ENCODE measurements at regions not wholly inside any gene's neighbourhood (a gene's known extent, or its start where the extent isn't known, plus 50 kb on each side); places are given as distances from the start of the nearest gene placed in this dataset.

- TF ChIP-seq POLR2AphosphoS5 (IDR thresholded peaks at IDR 0.05) (no peak), CTCF (IDR thresholded peaks at IDR 0.05) (peak in 1 of 4 experiments; percentile 45)
- ATAC-seq: no peak
- Histone ChIP-seq H3K27me3 (no peaks in the 10 kb centered on the region), H3K4me3 (no peak overlapping the region), H3K27ac (no peak overlapping the region), H3K36me3 (no peaks in the 10 kb centered on the region), H3K4me1 (peaks cover 0 to 7% (median 0%) of the 10 kb centered on the region in 3 donors), H3K9me3 (no peaks in the 10 kb centered on the region)
- 74 to 80% methylated on average over 2 to 7 of the region's 9 CpGs for WGBS, 2 donors (ENCODE audit: low coverage in 1 of 2)
Measured at GRCh38 chr6:133817460-133818047, 71.4 kb upstream of the TCF21 start.

- Histone ChIP-seq H3K9me3 (no peaks in the 10 kb centered on the region), H3K27ac (no peak overlapping the region), H3K4me3 (no peak overlapping the region), H3K27me3 (no peaks in the 10 kb centered on the region), H3K36me3 (no peaks in the 10 kb centered on the region), H3K4me1 (peaks cover 0 to 7% (median 0%) of the 10 kb centered on the region in 3 donors)
- TF ChIP-seq EP300 (IDR thresholded peaks at IDR 0.05) (no peak), CTCF (IDR thresholded peaks at IDR 0.05) (no peak)
- ATAC-seq: no peak
- 74 to 87% methylated on average over 6 of the region's 6 CpGs for WGBS, 2 donors (ENCODE audit: low coverage in 1 of 2)
Measured at GRCh38 chr6:133818320-133818719, 70.6 kb upstream of the TCF21 start.

GRCh38 chr6:133820208-133820607 is 68.7 kb upstream of the TCF21 start:
- WGBS, 2 donors (ENCODE audit: low coverage in 1 of 2): 89 to 92% methylated on average over 1 to 2 of the region's 3 CpGs
- H3K4me3 ChIP-seq: no peak overlapping the region

GRCh38 chr6:133827766-133828165 is 61.1 kb upstream of the TCF21 start:
- ATAC-seq: no peak
- TF ChIP-seq POLR2A (IDR thresholded peaks at IDR 0.05): no peak
- no peak for TF ChIP-seq POLR2AphosphoS5 (IDR thresholded peaks at IDR 0.05)
- Histone ChIP-seq H3K27ac (no peak overlapping the region), H3K27me3 (no peaks in the 10 kb centered on the region), H3K4me3 (no peak overlapping the region), H3K9me3 (no peaks in the 10 kb centered on the region), H3K4me1 (no peaks in the 10 kb centered on the region), H3K36me3 (no peaks in the 10 kb centered on the region)

More at GRCh38 chr6:133820208-133820607, 68.7 kb upstream of the TCF21 start:
- no peak for ATAC-seq
- H3K27me3 ChIP-seq: no peaks in the 10 kb centered on the region
- TF ChIP-seq CTCF (IDR thresholded peaks at IDR 0.05) (no peak), EP300 (IDR thresholded peaks at IDR 0.05) (no peak), POLR2A (IDR thresholded peaks at IDR 0.05) (no peak), POLR2AphosphoS5 (IDR thresholded peaks at IDR 0.05) (no peak)
- H3K27ac ChIP-seq: no peak overlapping the region
- no peaks in the 10 kb centered on the region for H3K9me3 ChIP-seq
- peaks cover 0 to 7% (median 0%) of the 10 kb centered on the region in 3 donors for H3K4me1 ChIP-seq
- H3K36me3 ChIP-seq: no peaks in the 10 kb centered on the region

- Histone ChIP-seq H3K36me3 (no peaks in the 10 kb centered on the region), H3K4me1 (peaks cover 0 to 9% (median 0%) of the 10 kb centered on the region in 3 donors), H3K4me3 (no peak overlapping the region), H3K27ac (no peak overlapping the region), H3K9me3 (no peaks in the 10 kb centered on the region), H3K27me3 (no peaks in the 10 kb centered on the region)
- TF ChIP-seq EP300 (IDR thresholded peaks at IDR 0.05) (no peak), CTCF (IDR thresholded peaks at IDR 0.05) (no peak), POLR2A (IDR thresholded peaks at IDR 0.05) (no peak), POLR2AphosphoS5 (IDR thresholded peaks at IDR 0.05) (no peak)
- ATAC-seq: no peak
- WGBS, 2 donors (ENCODE audit: low coverage in 1 of 2): 53 to 66% methylated on average over 3 of the region's 3 CpGs
Measured at GRCh38 chr6:133833949-133834359, 55.0 kb upstream of the TCF21 start.

Measured in gastroesophageal sphincter (tissue), 4 donors.